ENCODE measurements at regions not wholly inside any gene's neighbourhood (a gene's known extent, or its start where the extent isn't known, plus 50 kb on each side); places are given as distances from the start of the nearest gene placed in this dataset.

- no peak for TF ChIP-seq CTCF (IDR thresholded peaks at IDR 0.05)
Measured at GRCh38 chr17:63136369-63137012, 170.5 kb downstream of the TANC2 start.

- TF ChIP-seq CTCF (IDR thresholded peaks at IDR 0.05) = no peak
Measured at GRCh38 chr17:63137163-63137562, 171.1 kb downstream of the TANC2 start.

- no peak for TF ChIP-seq CTCF (IDR thresholded peaks at IDR 0.05)
Measured at GRCh38 chr17:63138713-63139112, 172.7 kb downstream of the TANC2 start.

GRCh38 chr17:63139356-63139755 lies 173.3 kb downstream of the TANC2 start:
- no peak for TF ChIP-seq CTCF (IDR thresholded peaks at IDR 0.05)

GRCh38 chr17:63140255-63140654 lies 174.2 kb downstream of the TANC2 start:
- TF ChIP-seq CTCF (IDR thresholded peaks at IDR 0.05) = no peak

GRCh38 chr17:63142836-63143235 lies 176.8 kb downstream of the TANC2 start:
- no peak for TF ChIP-seq CTCF (IDR thresholded peaks at IDR 0.05)

- no peak for TF ChIP-seq CTCF (IDR thresholded peaks at IDR 0.05)
Measured at GRCh38 chr17:63150490-63150889, 184.5 kb downstream of the TANC2 start.

GRCh38 chr17:63150994-63151464 lies 185.0 kb downstream of the TANC2 start:
- no peak for TF ChIP-seq CTCF (IDR thresholded peaks at IDR 0.05)

All from LNCAP (cell line).